HG02642 (cell line): ENCODE measurements at regions not wholly inside any gene's neighbourhood (a gene's known extent, or its start where the extent isn't known, plus 50 kb on each side); places are given as distances from the start of the nearest gene placed in this dataset.
"Not testable (repeated sequence)": the region's sequence is repeated elsewhere in the genome, so short reads cannot be mapped to it uniquely, and the experiment has no call there.

ENCODE experiments used
- ATAC-seq: cut with Tn5 transposase; IDR thresholded peaks from one replicate; pipeline ENCODE4 v1.9.1; 2021; ENCODE audit warnings: mild to moderate bottlenecking; ENCODE audit not compliant: unreplicated experiment, poor library complexity

DNA sequence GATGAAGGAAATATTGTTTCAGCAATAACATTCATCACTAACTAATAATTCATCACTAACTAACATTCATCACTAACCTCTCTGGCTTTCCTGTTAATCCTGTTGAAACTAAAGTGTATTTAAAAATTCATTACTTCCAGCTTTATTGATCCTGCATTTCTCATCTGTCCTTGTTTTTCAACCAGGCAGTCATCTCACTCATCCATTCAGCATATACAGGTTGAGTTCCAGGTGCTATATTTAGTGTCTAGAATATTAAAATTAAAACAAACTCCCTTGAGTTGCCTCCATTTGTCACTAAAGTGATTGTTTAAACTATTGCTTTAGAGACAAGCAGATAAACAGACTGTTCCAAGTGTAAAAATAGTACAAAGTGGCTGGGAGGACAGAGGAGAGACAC, 58.1 kb downstream of the ATXN7L3B start:
- no peak for ATAC-seq

GRCh38 chr12:74598819-74599218, 61.2 kb downstream of the ATXN7L3B start:
- ATAC-seq = no peak

DNA sequence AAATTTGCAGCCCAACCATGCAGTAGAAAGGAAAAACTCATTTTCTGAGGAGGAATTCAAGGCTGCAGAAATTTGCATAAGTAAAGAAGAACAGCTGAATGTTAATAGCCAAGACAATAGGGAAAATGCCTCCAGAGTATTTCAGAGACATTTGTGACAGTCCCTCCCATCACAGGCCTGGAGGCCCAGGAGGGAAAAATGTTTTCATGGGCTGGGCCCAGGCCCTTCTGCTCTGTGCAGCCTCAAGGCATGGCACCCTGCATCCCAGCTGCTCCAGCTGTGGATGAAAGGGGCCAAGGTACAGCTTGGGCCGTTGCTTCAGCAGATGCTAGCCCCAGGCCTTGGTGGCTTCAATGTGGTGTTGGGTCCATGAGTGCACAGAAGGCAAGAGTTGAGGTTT, 62.3 kb downstream of the ATXN7L3B start:
- no peak for ATAC-seq

GRCh38 chr12:74600817-74601216, 63.2 kb downstream of the ATXN7L3B start:
- ATAC-seq = not testable (repeated sequence)

DNA sequence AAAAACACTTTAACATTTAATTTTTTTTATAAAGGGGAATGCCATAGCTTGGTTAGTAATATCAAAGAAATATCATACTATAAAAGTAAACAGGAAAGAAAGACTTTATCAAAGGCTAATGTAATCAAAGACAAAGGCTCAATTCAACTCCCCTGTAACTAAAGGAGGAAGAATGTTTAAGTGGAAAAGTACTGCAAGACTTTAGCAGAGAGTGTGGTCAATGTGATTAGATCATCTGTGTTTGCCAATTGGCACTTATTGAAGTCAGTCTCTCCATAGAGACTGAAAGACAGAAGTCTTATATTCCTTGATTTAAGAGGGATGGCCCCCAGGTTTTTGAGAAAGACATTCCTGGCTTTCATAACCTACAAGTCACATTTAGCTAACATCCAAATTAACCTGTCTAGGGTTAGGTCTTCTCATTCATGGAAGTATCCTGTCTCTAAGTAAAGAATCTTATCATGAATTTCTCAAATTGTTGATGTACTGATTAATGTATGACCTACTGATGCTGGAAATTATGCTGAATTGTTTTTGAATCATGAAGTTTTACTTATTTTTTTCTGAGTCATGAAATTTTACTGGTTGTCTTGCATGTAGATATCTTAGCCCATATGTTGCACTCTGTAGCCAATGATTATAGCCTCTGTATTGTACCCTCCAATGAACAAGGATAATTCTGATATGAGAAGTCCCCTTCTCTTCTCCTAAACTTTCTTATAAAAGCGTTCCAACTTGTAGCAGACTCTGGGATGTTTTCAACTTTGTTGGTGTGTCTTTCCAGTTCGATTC, 65.4 kb downstream of the ATXN7L3B start:
- ATAC-seq = no peak

DNA sequence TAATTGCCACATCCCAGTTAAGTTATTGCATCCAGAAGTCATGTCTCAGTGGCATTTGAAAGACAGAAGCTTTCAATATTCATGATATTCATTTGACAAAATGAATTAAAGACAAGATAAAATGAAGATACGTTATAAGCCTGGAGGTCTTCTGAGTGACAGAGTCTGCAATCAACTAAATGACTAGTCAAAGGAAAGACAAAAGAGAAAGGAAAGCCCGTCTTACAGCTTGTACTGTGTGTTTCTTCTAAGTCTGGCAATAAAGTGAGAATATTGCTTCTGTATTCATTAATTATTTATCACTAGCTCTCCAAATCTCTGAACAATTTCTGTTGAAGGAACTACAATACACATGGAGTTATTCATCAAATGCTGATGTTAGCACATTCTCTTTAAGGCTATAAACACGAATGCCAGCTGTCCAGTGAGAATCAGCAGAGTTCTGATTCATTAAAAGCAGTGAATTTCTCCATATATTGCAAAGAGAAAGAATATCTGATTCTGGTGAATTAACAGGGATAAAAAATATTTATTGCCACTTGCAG, 70.7 kb downstream of the ATXN7L3B start:
- ATAC-seq = no peak

DNA sequence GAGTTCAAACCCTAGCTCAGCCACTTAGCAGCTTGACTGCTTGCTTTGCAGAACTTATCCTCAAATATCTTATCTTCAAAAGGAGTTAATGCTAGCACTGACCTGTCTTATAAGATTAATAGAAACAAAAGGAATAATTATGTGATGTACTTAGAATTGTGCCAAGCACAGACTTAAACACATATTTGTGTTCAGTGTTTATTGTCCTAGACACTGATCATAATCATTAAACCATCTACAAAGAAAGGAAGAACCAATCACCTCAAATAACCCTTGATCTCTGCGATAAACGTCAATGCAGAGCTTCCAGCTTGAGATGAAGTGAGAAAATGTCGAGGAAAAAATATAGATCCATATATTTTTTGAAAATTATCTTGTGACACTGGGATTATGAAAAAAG, 73.1 kb downstream of the ATXN7L3B start:
- no peak for ATAC-seq

- no peak for ATAC-seq
These were observed 76.8 kb downstream of the ATXN7L3B start for GRCh38 chr12:74614426-74614825.

- no peak for ATAC-seq
These were observed 81.4 kb downstream of the ATXN7L3B start for GRCh38 chr12:74619084-74619483.

- ATAC-seq = no peak
These were observed 82.2 kb downstream of the ATXN7L3B start for GRCh38 chr12:74619884-74620283.

GRCh38 chr12:74620921-74621320, 83.3 kb downstream of the ATXN7L3B start:
- ATAC-seq = no peak

- no peak for ATAC-seq
These were observed 86.6 kb downstream of the ATXN7L3B start for GRCh38 chr12:74624201-74624600.

- no peak for ATAC-seq
These were observed 88.8 kb downstream of the ATXN7L3B start for GRCh38 chr12:74626397-74626796.

DNA sequence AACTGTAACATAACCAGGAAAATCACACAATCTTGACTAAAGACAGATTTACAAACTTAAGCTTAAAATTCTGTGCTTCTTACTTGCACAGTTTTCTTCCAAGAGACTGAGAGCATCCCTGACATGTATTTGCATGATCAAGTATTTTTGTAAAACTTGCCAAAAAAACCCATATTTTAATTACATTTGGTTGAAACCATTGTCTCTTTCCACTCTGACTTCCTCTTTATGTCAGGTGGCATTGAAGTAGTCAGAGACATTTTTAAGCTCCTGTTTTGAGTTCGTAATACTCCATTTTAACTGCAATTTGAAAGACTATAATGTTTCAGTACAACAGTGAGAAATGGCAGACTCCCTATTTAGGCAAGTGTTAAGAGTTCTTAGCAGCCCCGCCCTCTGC, 103.6 kb downstream of the ATXN7L3B start:
- no peak for ATAC-seq

DNA sequence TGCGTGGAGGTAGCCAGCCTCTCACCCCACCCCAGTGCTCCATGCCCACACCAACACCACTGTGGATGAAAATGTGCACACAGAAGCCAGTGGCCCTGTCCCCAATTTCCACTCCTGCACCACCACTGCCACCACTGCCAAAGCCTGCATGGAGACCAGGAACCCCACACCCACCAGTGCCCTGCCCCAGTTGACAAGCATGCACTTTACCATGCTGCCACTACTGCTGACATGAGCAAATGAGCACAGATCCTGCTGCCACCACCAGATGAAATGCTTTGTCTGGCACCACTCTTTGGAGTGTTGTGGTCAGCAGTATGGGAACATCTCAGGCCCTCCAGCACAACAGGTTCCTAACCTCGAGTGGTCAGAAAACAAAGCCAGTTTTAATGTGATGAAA, 104.1 kb downstream of the ATXN7L3B start:
- no peak for ATAC-seq

DNA sequence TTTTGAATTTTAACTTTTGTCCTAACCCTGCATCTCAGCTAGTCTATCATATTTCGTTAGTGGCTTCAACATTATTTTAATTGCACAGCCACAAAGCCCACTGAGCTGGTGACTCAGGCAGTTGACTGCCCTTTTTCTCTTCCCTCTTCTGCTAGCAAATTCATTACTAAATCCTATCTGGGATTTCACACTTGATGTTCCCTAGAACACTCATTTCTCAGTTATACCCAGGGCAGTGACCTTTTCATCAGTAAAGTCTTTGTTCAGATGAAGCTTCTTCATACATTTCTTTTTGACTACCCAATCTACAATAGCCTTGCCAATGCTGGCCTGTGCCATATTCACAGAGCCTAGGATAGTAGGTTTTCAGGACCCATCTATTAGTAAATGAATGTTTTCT, 107.0 kb downstream of the ATXN7L3B start:
- ATAC-seq = no peak

DNA sequence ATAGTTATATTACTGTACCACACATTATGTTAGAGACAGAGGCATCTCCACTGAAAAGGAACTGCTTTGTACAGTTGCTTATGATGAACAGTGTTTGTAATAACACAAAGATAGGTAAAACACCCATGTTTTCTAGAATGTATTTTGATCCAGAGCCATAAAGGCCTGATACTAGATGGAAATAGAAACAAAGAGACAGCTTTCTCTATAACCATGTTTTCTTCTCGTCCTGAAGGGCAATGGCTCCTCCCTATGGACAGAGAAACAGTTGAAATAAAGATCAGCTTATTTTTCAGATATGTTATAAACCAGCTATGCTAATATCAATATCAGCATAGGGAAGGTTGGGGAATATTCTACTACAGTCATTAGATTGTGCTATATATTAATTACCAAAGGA, 109.2 kb downstream of the ATXN7L3B start:
- ATAC-seq = no peak

DNA sequence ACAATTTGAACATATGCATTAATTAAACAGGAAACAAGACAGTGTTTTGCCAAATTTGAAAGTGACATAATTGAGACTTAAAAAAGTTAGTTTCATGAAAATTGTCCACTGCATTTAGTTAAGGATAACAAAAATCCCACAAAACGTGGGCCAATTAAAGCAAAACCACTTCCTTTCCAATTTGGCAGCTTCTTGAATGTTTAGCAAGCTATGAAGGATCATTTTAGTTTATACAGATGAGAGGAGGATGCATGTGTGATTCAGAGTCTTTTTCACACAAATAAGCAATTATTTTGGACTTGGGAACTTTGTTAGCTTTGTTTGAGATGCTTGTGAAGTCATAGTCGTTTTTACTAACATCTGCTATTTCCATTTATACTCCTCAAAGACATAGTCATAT, 109.6 kb downstream of the ATXN7L3B start:
- ATAC-seq = no peak

DNA sequence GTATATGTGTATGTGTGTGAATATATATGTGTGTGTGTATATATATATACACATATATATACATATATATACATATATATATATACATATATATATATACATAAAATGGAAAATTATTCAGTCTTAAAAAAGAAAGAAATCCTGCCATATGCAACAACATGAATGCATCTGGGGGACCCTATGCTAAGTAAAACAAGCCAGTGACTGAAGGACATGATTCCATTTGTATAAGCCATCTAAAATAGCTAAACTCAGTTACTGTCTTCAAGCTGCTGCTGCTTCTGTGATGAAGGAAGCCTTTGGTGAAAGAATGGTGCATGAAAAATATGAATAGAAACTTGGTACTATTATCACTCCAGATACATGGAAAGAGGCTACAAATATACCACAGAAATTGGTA, 118.6 kb downstream of the ATXN7L3B start:
- no peak for ATAC-seq

DNA sequence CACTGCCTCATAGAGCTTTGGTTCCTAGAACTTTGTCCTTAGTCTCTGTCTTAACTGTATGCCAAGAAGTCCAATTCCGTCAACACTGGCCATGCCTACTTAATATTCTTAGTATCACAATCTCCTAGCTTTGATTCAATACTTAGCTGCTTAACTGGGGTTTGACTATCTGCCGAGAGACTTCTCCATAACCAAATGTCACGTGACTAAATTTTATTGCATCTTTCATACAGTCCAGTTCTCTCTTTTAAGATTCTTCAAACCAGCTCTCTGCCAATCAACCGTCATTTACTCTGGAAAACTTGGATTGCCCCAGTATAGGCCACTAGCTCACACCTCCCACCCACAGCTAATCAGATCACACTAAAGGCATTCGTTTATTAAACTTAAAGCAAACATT, 122.8 kb downstream of the ATXN7L3B start:
- ATAC-seq = no peak

DNA sequence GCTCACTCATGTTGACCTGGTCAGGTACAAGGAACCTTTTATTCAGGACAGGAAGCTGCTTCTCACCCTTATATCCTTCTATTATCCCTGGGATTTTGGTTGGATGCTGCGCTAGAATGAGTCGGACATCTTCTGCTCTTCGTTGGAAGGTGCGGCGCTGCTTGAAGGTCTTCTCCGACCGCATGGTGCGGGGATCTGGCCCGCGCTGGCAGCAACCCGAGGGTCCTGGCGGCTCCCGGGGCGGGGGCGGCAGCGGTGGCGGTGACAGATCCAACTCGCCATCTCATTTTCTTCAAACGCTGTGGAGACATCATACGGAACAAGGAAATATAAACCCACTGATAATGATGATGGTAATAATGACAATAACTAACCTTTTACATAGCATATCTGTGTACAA, 126.3 kb downstream of the ATXN7L3B start:
- no peak for ATAC-seq

DNA sequence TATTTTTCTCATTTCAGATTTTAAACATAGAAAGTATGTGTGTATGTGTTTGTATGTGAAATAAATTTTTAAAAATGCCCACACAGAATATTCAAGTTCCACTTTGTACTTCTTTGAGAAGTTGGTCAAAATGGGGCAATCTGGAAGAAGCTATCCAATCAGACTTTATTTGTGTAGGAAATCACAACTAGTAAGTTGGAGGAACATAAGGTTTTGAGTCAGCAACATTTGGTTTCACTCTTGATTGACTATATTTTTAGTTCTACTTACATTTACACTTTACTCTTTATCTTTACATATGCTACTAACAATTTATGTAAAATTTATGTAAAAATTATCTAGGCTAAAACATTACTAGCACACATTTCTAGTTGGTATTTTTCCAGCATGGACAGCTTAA, 128.1 kb downstream of the ATXN7L3B start:
- ATAC-seq = no peak
